DOHH2 (cell line): ENCODE measurements at regions not wholly inside any gene's neighbourhood (a gene's known extent, or its start where the extent isn't known, plus 50 kb on each side); places are given as distances from the start of the nearest gene placed in this dataset.

ENCODE experiments used
- H3F3A ChIP-seq: fragments of 200-600 bp; sonication (generic), shearing (Covaris generic); 2 replicates; pipeline ENCODE4 v1.6.0; 2016; ENCODE audit warnings: antibody characterized with exemption, mild to moderate bottlenecking; ENCODE audit not compliant: control insufficient read depth, insufficient read depth
- H3K27ac ChIP-seq: fragments of 200-600 bp; sonication (generic); 2 replicates; pipeline ENCODE4 v1.5.1; 2014; ENCODE audit warnings: low read depth, mild to moderate bottlenecking, low read length, moderate library complexity
- H3K27me3 ChIP-seq: fragments of 200-600 bp; sonication (generic); 2 replicates; pipeline ENCODE4 v1.6.1; 2014; ENCODE audit warnings: mild to moderate bottlenecking, low read length, mixed read lengths; ENCODE audit not compliant: control insufficient read depth
- H3K36me3 ChIP-seq: fragments of 200-600 bp; sonication (generic); 2 replicates; pipeline ENCODE4 v1.6.1; 2014; ENCODE audit warnings: mild to moderate bottlenecking, low read length, moderate library complexity, mixed read lengths; ENCODE audit not compliant: control insufficient read depth
- H3K4me1 ChIP-seq: fragments of 200-600 bp; sonication (generic); 2 replicates; pipeline ENCODE4 v1.6.1; 2014; ENCODE audit warnings: mild to moderate bottlenecking, low read length, mixed read lengths; ENCODE audit not compliant: control insufficient read depth
- H3K4me2 ChIP-seq: fragments of 200-600 bp; sonication (generic); 2 replicates; pipeline ENCODE4 v1.6.0; 2014; ENCODE audit warnings: mild to moderate bottlenecking, low read length, moderate library complexity
- H3K4me3 ChIP-seq: fragments of 200-600 bp; sonication (generic); 2 replicates; pipeline ENCODE4 v1.5.1; 2014; ENCODE audit warnings: mild to moderate bottlenecking, low read length, mixed read lengths
- H3K79me2 ChIP-seq: fragments of 200-600 bp; sonication (generic); 2 replicates; pipeline ENCODE4 v1.6.1; 2014; ENCODE audit warnings: mild to moderate bottlenecking, low read length, mixed read lengths; ENCODE audit not compliant: control insufficient read depth
- H3K9me2 ChIP-seq: fragments of 200-600 bp; sonication (generic); replicated peaks from 2 replicates; pipeline ENCODE4 v1.6.1; 2014; ENCODE audit warnings: mild to moderate bottlenecking, low read length, mixed read lengths; ENCODE audit not compliant: control insufficient read depth
- H3K9me3 ChIP-seq: fragments of 200-600 bp; sonication (generic); 2 replicates; pipeline ENCODE4 v1.6.1; 2014; ENCODE audit warnings: antibody characterized with exemption, low read length, mixed read lengths; ENCODE audit not compliant: control insufficient read depth, insufficient read depth
- H4K20me1 ChIP-seq: fragments of 200-600 bp; sonication (generic); 2 replicates; pipeline ENCODE4 v1.6.0; 2014; ENCODE audit warnings: low read depth, mild to moderate bottlenecking, antibody characterized with exemption, low read length, moderate library complexity; ENCODE audit not compliant: control insufficient read depth, insufficient read depth
- CTCF ChIP-seq: fragments of 200-600 bp; sonication (generic); IDR thresholded peaks from one replicate; pipeline ENCODE4 v1.5.1; 2014; ENCODE audit warnings: antibody characterized with exemption, mild to moderate bottlenecking, low read depth, low read length; ENCODE audit not compliant: poor library complexity, severe bottlenecking
- EZH2phosphoT487 ChIP-seq: fragments of 200-600 bp; sonication (generic); IDR thresholded peaks from 2 replicates; pipeline ENCODE4 v1.6.1; 2017; ENCODE audit warnings: borderline replicate concordance, mild to moderate bottlenecking, antibody characterized with exemption, low read length, moderate library complexity, mixed read lengths

DNA sequence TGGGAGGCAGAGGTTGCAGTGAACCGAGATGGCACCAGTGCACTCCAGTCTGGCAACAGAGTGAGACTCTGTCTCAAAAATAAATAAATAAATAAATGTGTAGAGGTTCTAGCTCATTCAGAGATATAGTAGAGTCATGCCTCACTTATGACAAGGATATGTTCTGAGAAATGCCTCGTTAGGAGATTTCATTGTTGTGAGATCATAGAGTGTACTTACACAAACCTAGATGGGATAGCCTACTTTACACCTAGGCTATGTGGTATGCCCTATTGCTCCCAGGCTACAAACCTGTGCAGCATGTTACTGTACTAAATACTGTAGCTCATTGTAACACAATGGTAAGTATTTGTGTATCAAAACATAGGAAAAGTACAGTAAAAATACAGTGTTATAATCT is 155.3 kb upstream of the JUN start:
- no peaks in the 10 kb centered on the region for H3K79me2 ChIP-seq
- H3K4me1 ChIP-seq: no peaks in the 10 kb centered on the region
- no peaks in the 10 kb centered on the region for H3K9me3 ChIP-seq
- peaks cover 5% of the 10 kb centered on the region; the same call in 1 of the 2 replicates for H3K27me3 ChIP-seq
- H3K9me2 ChIP-seq: no peaks in the 10 kb centered on the region
- H3K36me3 ChIP-seq: no peaks in the 10 kb centered on the region
- H3F3A ChIP-seq: no peaks in the 10 kb centered on the region
- no peak overlapping the region for H3K4me2 ChIP-seq
- no peaks in the 10 kb centered on the region for H4K20me1 ChIP-seq
- H3K27ac ChIP-seq: no peak overlapping the region
- no peak overlapping the region for H3K4me3 ChIP-seq
- TF ChIP-seq EZH2phosphoT487 (no peak), CTCF (no peak)

GRCh38 chr1:58939666-58940370 is 156.0 kb upstream of the JUN start:
- peaks cover 5% of the 10 kb centered on the region; the same call in 1 of the 2 replicates for H3K27me3 ChIP-seq
- H3K9me3 ChIP-seq: no peaks in the 10 kb centered on the region
- no peak for TF ChIP-seq EZH2phosphoT487
- no peak for TF ChIP-seq CTCF
- no peaks in the 10 kb centered on the region for H3K36me3 ChIP-seq
- H3K9me2 ChIP-seq: no peaks in the 10 kb centered on the region
- H4K20me1 ChIP-seq: no peaks in the 10 kb centered on the region
- H3K4me1 ChIP-seq: no peaks in the 10 kb centered on the region
- no peak overlapping the region for H3K27ac ChIP-seq
- no peaks in the 10 kb centered on the region for H3K79me2 ChIP-seq
- H3F3A ChIP-seq: no peaks in the 10 kb centered on the region
- no peak overlapping the region for H3K4me2 ChIP-seq
- no peak overlapping the region for H3K4me3 ChIP-seq

DNA sequence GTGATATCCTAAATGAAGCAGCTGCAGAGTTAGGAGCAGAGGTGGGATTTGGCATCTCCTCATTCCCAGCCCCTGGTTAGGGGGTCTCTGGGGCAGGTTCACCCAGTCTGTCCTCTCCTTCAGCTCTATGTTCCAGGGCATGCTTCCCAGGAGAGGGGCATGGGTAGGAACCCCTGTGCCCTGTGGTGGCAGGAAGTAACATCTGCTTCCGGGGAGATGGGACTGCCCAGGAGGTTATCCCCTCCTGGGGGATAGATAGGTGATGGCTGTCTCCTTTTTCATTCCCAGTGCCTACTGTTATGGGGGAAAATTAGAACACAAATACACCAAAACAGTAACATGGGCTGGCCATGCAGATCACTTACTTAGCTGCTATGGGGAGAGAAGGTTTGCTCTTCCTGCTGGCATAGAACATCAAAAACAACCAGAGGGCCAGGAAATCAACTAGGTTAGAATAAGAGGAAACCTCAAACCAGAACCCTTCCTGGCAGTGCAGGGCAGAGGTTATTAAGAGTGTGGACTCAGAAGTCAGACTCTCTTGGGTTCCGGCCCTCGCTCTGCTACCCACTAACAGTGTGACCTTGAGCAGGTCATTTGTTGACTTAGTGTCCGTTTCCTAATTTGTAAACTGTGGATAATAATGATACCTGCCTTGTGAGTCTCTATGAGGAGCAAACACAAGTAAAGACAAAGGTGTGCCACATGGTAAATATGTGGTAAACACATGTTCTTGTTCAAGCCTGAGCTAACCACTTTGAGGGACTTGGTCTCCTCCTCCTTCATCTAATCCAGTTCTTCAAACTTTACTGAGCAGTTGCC is 157.8 kb upstream of the JUN start:
- Histone ChIP-seq H3K4me1 (no peaks in the 10 kb centered on the region), H3K36me3 (no peaks in the 10 kb centered on the region), H3K4me2 (no peak overlapping the region), H3K9me2 (no peaks in the 10 kb centered on the region), H3K27me3 (peaks cover 5% of the 10 kb centered on the region; the same call in 1 of the 2 replicates), H3K9me3 (no peaks in the 10 kb centered on the region), H3K4me3 (no peak overlapping the region), H3K79me2 (no peaks in the 10 kb centered on the region), H4K20me1 (no peaks in the 10 kb centered on the region), H3F3A (no peaks in the 10 kb centered on the region), H3K27ac (no peak overlapping the region)
- TF ChIP-seq CTCF: no peak
- TF ChIP-seq EZH2phosphoT487: no peak
